ENCODE measurements at regions not wholly inside any gene's neighbourhood (a gene's known extent, or its start where the extent isn't known, plus 50 kb on each side); places are given as distances from the start of the nearest gene placed in this dataset.

DNA sequence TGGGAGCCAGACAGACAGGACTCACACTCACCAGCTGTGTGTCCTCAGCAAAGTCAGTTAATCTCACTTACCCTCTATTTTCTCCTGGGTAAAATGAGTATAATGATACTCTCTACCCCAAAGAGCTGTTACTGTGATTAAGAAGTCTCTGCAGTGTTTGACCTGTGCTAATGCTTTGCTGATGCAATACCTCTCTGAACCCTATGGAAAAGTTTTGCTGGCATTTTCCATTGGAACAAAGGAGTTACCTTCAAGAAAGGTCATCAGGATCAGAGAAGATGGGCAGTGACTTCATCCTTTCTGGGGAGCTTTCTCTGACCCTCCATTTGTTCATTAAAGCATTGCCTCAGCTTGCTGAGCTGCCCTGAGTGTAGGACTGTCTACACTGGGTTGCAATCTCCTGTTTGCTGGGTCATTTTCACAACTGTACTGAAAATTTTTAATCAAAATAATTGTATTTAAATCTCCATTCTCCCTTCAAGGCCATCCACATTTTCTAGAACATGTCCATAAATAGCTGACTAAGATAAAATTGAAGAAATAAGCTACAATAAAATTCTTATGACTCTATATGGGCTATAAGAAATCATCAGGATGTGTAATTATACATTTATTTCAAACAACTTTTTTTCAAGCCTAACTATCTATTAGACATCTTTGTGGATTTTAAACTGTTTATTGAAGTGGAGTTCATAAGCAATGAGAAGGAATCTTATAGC is 272.8 kb upstream of the CPEB2 start:
- no peak for DNase-seq (ENCODE audit: low read depth)
- H3K4me3 ChIP-seq (ENCODE audit: control insufficient read depth, low read depth, low read length), result no peak overlapping the region
- TF ChIP-seq, protein P1, sequence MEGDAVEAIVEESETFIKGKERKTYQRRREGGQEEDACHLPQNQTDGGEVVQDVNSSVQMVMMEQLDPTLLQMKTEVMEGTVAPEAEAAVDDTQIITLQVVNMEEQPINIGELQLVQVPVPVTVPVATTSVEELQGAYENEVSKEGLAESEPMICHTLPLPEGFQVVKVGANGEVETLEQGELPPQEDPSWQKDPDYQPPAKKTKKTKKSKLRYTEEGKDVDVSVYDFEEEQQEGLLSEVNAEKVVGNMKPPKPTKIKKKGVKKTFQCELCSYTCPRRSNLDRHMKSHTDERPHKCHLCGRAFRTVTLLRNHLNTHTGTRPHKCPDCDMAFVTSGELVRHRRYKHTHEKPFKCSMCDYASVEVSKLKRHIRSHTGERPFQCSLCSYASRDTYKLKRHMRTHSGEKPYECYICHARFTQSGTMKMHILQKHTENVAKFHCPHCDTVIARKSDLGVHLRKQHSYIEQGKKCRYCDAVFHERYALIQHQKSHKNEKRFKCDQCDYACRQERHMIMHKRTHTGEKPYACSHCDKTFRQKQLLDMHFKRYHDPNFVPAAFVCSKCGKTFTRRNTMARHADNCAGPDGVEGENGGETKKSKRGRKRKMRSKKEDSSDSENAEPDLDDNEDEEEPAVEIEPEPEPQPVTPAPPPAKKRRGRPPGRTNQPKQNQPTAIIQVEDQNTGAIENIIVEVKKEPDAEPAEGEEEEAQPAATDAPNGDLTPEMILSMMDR (conservative IDR thresholded peaks at IDR 0.05; ENCODE audit: control insufficient read depth, insufficient read depth, low read depth, low read length), result no peak

- DNase-seq (ENCODE audit: low read depth), result no peak
- TF ChIP-seq, protein P1 (conservative IDR thresholded peaks at IDR 0.05; ENCODE audit: control insufficient read depth, insufficient read depth, low read depth, low read length), result no peak
- H3K4me3 ChIP-seq (ENCODE audit: control insufficient read depth, low read depth, low read length), result no peak overlapping the region
Observed at GRCh38 chr4:14742054-14742453, 260.2 kb upstream of the CPEB2 start.

DNA sequence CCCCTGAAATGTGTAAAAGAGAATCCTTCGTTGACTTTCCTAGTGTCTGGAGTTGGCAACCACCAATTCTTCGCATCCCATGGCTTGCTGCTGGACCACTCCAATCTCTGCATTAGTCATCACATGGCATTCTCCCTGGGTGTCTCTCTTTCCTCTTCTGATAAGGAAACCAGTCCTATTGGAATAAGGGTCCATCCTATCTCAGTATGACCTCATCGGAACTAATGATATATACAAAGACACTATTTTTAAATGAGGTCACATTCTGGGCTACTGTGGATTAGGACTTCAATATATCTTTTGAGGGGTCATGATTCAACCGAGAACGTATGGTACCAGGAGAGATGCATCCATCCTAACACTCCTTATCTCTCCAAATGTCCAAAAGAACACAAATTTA is 259.1 kb upstream of the CPEB2 start:
- no peak overlapping the region for H3K4me3 ChIP-seq (ENCODE audit: control insufficient read depth, low read depth, low read length)
- TF ChIP-seq, protein P1 (conservative IDR thresholded peaks at IDR 0.05; ENCODE audit: control insufficient read depth, insufficient read depth, low read depth, low read length), result no peak
- no peak for DNase-seq (ENCODE audit: low read depth)

GRCh38 chr4:14743601-14744000 is 258.7 kb upstream of the CPEB2 start:
- TF ChIP-seq, protein P1 (conservative IDR thresholded peaks at IDR 0.05; ENCODE audit: control insufficient read depth, insufficient read depth, low read depth, low read length), result no peak
- H3K4me3 ChIP-seq (ENCODE audit: control insufficient read depth, low read depth, low read length), result no peak overlapping the region
- DNase-seq (ENCODE audit: low read depth), result no peak

- TF ChIP-seq, protein P1 (conservative IDR thresholded peaks at IDR 0.05; ENCODE audit: control insufficient read depth, insufficient read depth, low read depth, low read length), result no peak
- DNase-seq (ENCODE audit: low read depth), result no peak
- no peak overlapping the region for H3K4me3 ChIP-seq (ENCODE audit: control insufficient read depth, low read depth, low read length)
Observed at GRCh38 chr4:14744346-14744745, 257.9 kb upstream of the CPEB2 start.

- peak; percentile 39 for DNase-seq (ENCODE audit: low read depth)
Observed at GRCh38 chr4:14749910-14750309, 252.4 kb upstream of the CPEB2 start.

More at GRCh38 chr4:14749910-14750309, 252.4 kb upstream of the CPEB2 start:
- H3K4me3 ChIP-seq (ENCODE audit: control insufficient read depth, low read depth, low read length), result no peak overlapping the region
- TF ChIP-seq, protein P1 (conservative IDR thresholded peaks at IDR 0.05; ENCODE audit: control insufficient read depth, insufficient read depth, low read depth, low read length), result peak; percentile 40

Data from fibroblast of mammary gland (primary cell).